ENCODE measurements at regions not wholly inside any gene's neighbourhood (a gene's known extent, or its start where the extent isn't known, plus 50 kb on each side); places are given as distances from the start of the nearest gene placed in this dataset.

- no peak overlapping the region for H3K4me3 ChIP-seq (ENCODE audit: low read depth, low read length)
- no peak for DNase-seq (ENCODE audit: low read depth)
- TF ChIP-seq CTCF (IDR thresholded peaks at IDR 0.05; ENCODE audit: control insufficient read depth, extremely low read depth, insufficient read depth): no peak
Observed at GRCh38 chr5:161190778-161191177, 338.8 kb upstream of the ATP10B start.

- DNase-seq (ENCODE audit: low read depth): no peak
- H3K4me3 ChIP-seq (ENCODE audit: low read depth, low read length): no peak overlapping the region
- no peak for TF ChIP-seq CTCF (IDR thresholded peaks at IDR 0.05; ENCODE audit: control insufficient read depth, extremely low read depth, insufficient read depth)
Observed at GRCh38 chr5:161190086-161190485, 338.1 kb upstream of the ATP10B start.

- no peak overlapping the region for H3K4me3 ChIP-seq (ENCODE audit: low read depth, low read length)
- DNase-seq (ENCODE audit: low read depth): no peak
- no peak for TF ChIP-seq CTCF (IDR thresholded peaks at IDR 0.05; ENCODE audit: control insufficient read depth, extremely low read depth, insufficient read depth)
Observed at GRCh38 chr5:161189452-161189851, 337.4 kb upstream of the ATP10B start.

GRCh38 chr5:161183559-161183958, 331.5 kb upstream of the ATP10B start:
- no peak for DNase-seq (ENCODE audit: low read depth)
- TF ChIP-seq CTCF (IDR thresholded peaks at IDR 0.05; ENCODE audit: control insufficient read depth, extremely low read depth, insufficient read depth): no peak
- H3K4me3 ChIP-seq (ENCODE audit: low read depth, low read length): no peak overlapping the region

- TF ChIP-seq CTCF (IDR thresholded peaks at IDR 0.05; ENCODE audit: control insufficient read depth, extremely low read depth, insufficient read depth): no peak
- DNase-seq (ENCODE audit: low read depth): no peak
- no peak overlapping the region for H3K4me3 ChIP-seq (ENCODE audit: low read depth, low read length)
Observed at GRCh38 chr5:161176221-161176620, 324.2 kb upstream of the ATP10B start.

- DNase-seq (ENCODE audit: low read depth): no peak
- no peak for TF ChIP-seq CTCF (IDR thresholded peaks at IDR 0.05; ENCODE audit: control insufficient read depth, extremely low read depth, insufficient read depth)
- H3K4me3 ChIP-seq (ENCODE audit: low read depth, low read length): no peak overlapping the region
Observed at GRCh38 chr5:161169776-161170175, 317.8 kb upstream of the ATP10B start.

- H3K4me3 ChIP-seq (ENCODE audit: low read depth, low read length): no peak overlapping the region
- TF ChIP-seq CTCF (IDR thresholded peaks at IDR 0.05; ENCODE audit: control insufficient read depth, extremely low read depth, insufficient read depth): no peak
- peak; percentile 19 for DNase-seq (ENCODE audit: low read depth)
Observed at GRCh38 chr5:161167016-161167767, 315.2 kb upstream of the ATP10B start.

All from LNCaP clone FGC (cell line).